Spleen (tissue), 11 donors: ENCODE measurements at regions not wholly inside any gene's neighbourhood (a gene's known extent, or its start where the extent isn't known, plus 50 kb on each side); places are given as distances from the start of the nearest gene placed in this dataset.

Experiments
- DNase-seq: peaks from one replicate; pipeline ENCODE4 v3.0.0-alpha.2; 2020
- H3K27ac ChIP-seq, 8 donors: fragments of 200-600 bp; sonication (generic) in 7 of 8; 1 replicate in 4 of 8; 2 replicates in 4 of 8; pipeline versions ENCODE4 v1.5.0 to v1.8.0; 2016 to 2021; ENCODE audit warnings: inconsistent platforms in 4 of 8, mild to moderate bottlenecking in 4 of 8, moderate library complexity in 1 of 8
- H3K27me3 ChIP-seq, 7 donors: fragments of 200-600 bp; sonication (generic) in 6 of 7; replicated peaks in 1 of 7; 1 replicate in 4 of 7; 2 replicates in 3 of 7; pipeline versions ENCODE4 v1.5.0 to v1.8.0; 2016 to 2021; ENCODE audit warnings: inconsistent platforms in 3 of 7, mild to moderate bottlenecking in 1 of 7
- H3K36me3 ChIP-seq, 6 donors: fragments of 200-600 bp; sonication (generic) in 5 of 6; 1 replicate in 4 of 6; 2 replicates in 2 of 6; pipeline versions ENCODE4 v1.5.0 to v1.8.0; 2016 to 2021; ENCODE audit warnings: inconsistent platforms in 2 of 6
- H3K4me1 ChIP-seq, 6 donors: fragments of 200-600 bp; sonication (generic) in 5 of 6; 1 replicate in 3 of 6; 2 replicates in 3 of 6; pipeline versions ENCODE4 v1.5.0 to v1.8.0; 2016 to 2021; ENCODE audit warnings: inconsistent platforms in 3 of 6
- H3K4me3 ChIP-seq, 8 donors: fragments of 200-600 bp; sonication (generic) in 7 of 8; 1 replicate in 4 of 8; 2 replicates in 4 of 8; pipeline versions ENCODE4 v1.5.0 to v1.8.0; 2016 to 2021; ENCODE audit warnings: inconsistent platforms in 4 of 8, mild to moderate bottlenecking in 4 of 8, moderate library complexity in 2 of 8
- H3K9me3 ChIP-seq, 8 donors: fragments of 200-600 bp; sonication (generic) in 7 of 8; 1 replicate in 4 of 8; 2 replicates in 4 of 8; pipeline versions ENCODE4 v1.5.0 to v1.8.0; 2016 to 2021; ENCODE audit warnings: inconsistent platforms in 4 of 8
- POLR2A ChIP-seq, 3 donors: fragments of 450-650 bp; IDR thresholded peaks; one replicate each; pipeline ENCODE4 v1.5.1; 2017; ENCODE audit warnings: antibody characterized with exemption in 3 of 3, mild to moderate bottlenecking in 1 of 3
- POLR2AphosphoS5 ChIP-seq, 3 donors: sonication (generic); formaldehyde crosslinking; IDR thresholded peaks; one replicate each; pipeline ENCODE4 v1.5.1; 2017; ENCODE audit warnings: antibody characterized with exemption in 3 of 3
- WGBS, 5 donors: extraction: QIAGEN DNeasy Blood & Tissue Kit in 3 of 5; methylation state at CpG; one replicate each; pipeline versions ENCODE4 v1.1.5 to v1.1.7; 2013 to 2018; 5-methylcytosine and 5-hydroxymethylcytosine counted together
- intact Hi-C: fragments of 100-400 bp; cut with DNase I; formaldehyde crosslinking; loops from one replicate; pipeline ENCODE4 v1.15.0; 2023; ENCODE audit warnings: low total_unique reads
- TF ChIP-seq, protein P1 (sequence below), 11 experiments: fragments of 200-600 bp in 7 of 11; fragments of 450-650 bp in 4 of 11; sonication (generic) in 4 of 11; IDR thresholded peaks in 8 of 11; conservative IDR thresholded peaks in 3 of 11; 1 replicate in 7 of 11; 2 replicates in 4 of 11; pipeline versions ENCODE4 v1.4.0 to v1.8.0; 2016 to 2021; ENCODE audit warnings: antibody characterized with exemption in 11 of 11, inconsistent platforms in 4 of 11, mild to moderate bottlenecking in 1 of 11
- donor health status: healthy with polysubstance abuse.
- donor health status: DM: no; HTN: no; CAD: no; lungs with moderate emphysema.
- donor health status: DM: no; HTN: no; CAD: no.
- donor health status: Bipolar disorder and iron deficiency.
- donor health status: healthy.
- donor health status: DM: no; HTN: no; CAD: no.
- donor health status: DM: yes; HTN: yes; CAD: no.

DNA sequence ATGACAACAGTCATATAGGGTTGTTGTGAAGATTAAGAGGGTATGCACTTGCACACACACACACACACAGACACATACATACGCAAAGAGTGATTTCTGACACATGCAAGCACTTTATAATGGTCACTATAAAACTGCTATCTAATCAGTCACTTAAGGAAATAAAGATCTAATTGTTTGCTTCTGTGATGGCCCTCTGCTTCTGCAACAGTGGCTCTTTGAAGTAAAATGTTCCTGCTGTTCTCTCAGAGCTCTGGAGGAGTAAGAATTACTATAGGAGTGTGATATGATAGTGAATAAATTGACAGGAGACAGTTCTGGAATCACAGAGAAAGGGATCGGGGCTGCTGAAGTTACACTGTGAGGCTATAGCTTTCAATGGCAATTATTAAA, 494.5 kb upstream of the B3GALT2 start:
- no peak for DNase-seq
- TF ChIP-seq POLR2AphosphoS5 (IDR thresholded peaks at IDR 0.05) (no peak), POLR2A (IDR thresholded peaks at IDR 0.05) (no peak)
- TF ChIP-seq, protein P1, sequence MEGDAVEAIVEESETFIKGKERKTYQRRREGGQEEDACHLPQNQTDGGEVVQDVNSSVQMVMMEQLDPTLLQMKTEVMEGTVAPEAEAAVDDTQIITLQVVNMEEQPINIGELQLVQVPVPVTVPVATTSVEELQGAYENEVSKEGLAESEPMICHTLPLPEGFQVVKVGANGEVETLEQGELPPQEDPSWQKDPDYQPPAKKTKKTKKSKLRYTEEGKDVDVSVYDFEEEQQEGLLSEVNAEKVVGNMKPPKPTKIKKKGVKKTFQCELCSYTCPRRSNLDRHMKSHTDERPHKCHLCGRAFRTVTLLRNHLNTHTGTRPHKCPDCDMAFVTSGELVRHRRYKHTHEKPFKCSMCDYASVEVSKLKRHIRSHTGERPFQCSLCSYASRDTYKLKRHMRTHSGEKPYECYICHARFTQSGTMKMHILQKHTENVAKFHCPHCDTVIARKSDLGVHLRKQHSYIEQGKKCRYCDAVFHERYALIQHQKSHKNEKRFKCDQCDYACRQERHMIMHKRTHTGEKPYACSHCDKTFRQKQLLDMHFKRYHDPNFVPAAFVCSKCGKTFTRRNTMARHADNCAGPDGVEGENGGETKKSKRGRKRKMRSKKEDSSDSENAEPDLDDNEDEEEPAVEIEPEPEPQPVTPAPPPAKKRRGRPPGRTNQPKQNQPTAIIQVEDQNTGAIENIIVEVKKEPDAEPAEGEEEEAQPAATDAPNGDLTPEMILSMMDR (IDR thresholded peaks at IDR 0.05 in 8 of 11, conservative IDR thresholded peaks at IDR 0.05 in 3 of 11): no peak
- Histone ChIP-seq H3K9me3 (no peaks in the 10 kb centered on the region), H3K36me3 (no peaks in the 10 kb centered on the region), H3K27ac (no peak overlapping the region), H3K4me1 (no peaks in the 10 kb centered on the region), H3K4me3 (no peak overlapping the region), H3K27me3 (no peaks in the 10 kb centered on the region)
- WGBS, 5 donors: 0 to 97% (median 49%) methylated on average over 2 of the region's 2 CpGs
- intact Hi-C loops: no loop called here

DNA sequence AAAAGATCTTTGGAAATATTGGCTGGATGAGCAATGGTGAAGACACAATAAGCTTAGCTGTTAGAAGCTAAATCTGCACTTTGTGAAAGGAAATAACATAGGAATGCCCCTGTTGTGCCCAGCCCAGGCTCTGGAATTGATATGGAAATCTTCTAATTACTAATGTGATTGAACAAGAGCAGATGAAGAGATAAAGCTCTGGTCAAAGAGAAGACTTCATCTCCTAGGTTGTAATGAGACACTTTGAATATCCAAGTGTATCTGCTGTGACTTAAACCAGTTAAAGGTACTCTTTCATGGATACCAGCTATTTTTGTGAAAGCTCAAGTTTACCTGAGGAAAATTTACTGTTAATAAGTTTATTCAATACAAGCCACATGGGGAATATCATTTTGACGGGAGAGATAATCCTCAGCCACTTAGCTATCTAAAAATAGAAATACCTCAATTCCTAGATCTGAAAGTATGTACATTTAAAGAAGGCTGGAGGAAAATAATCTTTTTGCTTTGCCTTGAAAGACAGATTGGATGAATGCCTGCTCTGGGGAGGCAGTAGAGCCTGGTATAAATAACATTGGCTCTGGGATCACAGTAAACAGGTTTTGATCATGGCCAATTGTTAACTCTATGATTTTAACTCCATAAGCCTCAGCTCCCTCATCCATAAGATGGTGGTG, 494.0 kb upstream of the B3GALT2 start:
- TF ChIP-seq, protein P1 (IDR thresholded peaks at IDR 0.05 in 8 of 11, conservative IDR thresholded peaks at IDR 0.05 in 3 of 11): no peak
- TF ChIP-seq POLR2AphosphoS5 (IDR thresholded peaks at IDR 0.05): no peak
- no peak for TF ChIP-seq POLR2A (IDR thresholded peaks at IDR 0.05)
- DNase-seq: no peak
- H3K27ac ChIP-seq: no peak overlapping the region
- H3K36me3 ChIP-seq: no peaks in the 10 kb centered on the region
- no peak overlapping the region for H3K4me3 ChIP-seq
- WGBS, 5 donors: 40 to 69% (median 65%) methylated on average over 1 of the region's 1 CpG
- no peaks in the 10 kb centered on the region for H3K9me3 ChIP-seq
- H3K27me3 ChIP-seq: no peaks in the 10 kb centered on the region
- intact Hi-C loops: no loop called here
- H3K4me1 ChIP-seq: no peaks in the 10 kb centered on the region

DNA sequence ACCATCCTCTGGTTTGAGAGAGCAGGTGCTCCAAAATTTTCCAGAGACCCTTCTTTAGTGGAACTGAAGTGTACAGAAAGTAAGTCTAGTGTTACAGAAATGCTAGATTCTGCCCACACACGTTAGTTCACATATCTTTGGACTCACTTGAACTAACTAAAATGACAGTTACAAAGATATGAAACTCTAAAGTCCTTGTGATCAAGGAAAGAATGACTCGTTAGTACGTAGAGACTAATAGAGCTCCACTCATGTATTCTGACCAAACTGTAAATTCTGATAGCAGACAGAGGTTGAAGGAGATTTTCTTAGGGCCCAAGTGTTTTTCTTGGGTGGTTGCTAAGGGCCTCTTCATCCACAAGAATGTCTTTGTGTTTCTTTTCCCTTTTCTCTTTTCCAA, 491.5 kb upstream of the B3GALT2 start:
- DNase-seq: no peak

DNA sequence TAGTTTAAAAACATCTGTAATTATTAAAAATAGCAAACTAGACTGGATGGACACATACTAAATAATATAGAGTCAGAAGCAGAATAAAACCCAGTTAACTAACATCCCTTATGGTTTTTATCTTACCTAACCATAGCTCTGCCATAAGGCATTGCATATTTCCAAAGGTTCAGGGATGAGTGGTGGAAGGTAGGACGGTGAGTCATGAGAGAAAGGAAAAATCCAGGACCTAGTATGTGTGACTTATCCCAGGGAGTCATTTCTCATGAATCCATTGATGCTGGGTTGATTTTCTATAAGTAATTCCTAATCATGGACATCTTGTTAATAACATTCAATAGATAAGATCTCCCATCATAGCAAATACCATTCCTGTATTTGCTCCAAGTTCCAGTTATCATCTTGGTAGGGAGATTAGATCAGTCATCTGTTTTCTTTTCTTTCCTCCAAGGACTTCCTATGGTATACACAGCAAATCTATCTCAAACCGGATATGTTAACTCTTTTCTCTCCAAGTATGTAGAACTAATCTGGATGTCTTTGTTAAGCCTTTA, 490.7 kb upstream of the B3GALT2 start:
- Histone ChIP-seq H3K27ac (no peak overlapping the region), H3K4me1 (no peaks in the 10 kb centered on the region), H3K4me3 (no peak overlapping the region), H3K9me3 (no peaks in the 10 kb centered on the region), H3K36me3 (no peaks in the 10 kb centered on the region), H3K27me3 (no peaks in the 10 kb centered on the region)
- intact Hi-C loops: no loop called here
- 40 to 82% (median 68%) methylated on average over 2 of the region's 2 CpGs for WGBS, 5 donors
- TF ChIP-seq POLR2A (IDR thresholded peaks at IDR 0.05) (no peak), POLR2AphosphoS5 (IDR thresholded peaks at IDR 0.05) (no peak)
- TF ChIP-seq, protein P1 (IDR thresholded peaks at IDR 0.05 in 8 of 11, conservative IDR thresholded peaks at IDR 0.05 in 3 of 11): no peak
- DNase-seq: no peak

More for the DNA sequence above, 491.5 kb upstream of the B3GALT2 start:
- no peak overlapping the region for H3K27ac ChIP-seq
- WGBS, 5 donors: 78 to 94% (median 82%) methylated on average over 3 of the region's 3 CpGs
- no peak for TF ChIP-seq POLR2A (IDR thresholded peaks at IDR 0.05)
- TF ChIP-seq POLR2AphosphoS5 (IDR thresholded peaks at IDR 0.05): no peak
- TF ChIP-seq, protein P1 (IDR thresholded peaks at IDR 0.05 in 8 of 11, conservative IDR thresholded peaks at IDR 0.05 in 3 of 11): no peak
- H3K36me3 ChIP-seq: no peaks in the 10 kb centered on the region
- no peaks in the 10 kb centered on the region for H3K9me3 ChIP-seq
- H3K4me3 ChIP-seq: no peak overlapping the region
- intact Hi-C loops: no loop called here
- no peaks in the 10 kb centered on the region for H3K27me3 ChIP-seq
- H3K4me1 ChIP-seq: no peaks in the 10 kb centered on the region
